HG03108 (cell line): ENCODE measurements at regions not wholly inside any gene's neighbourhood (a gene's known extent, or its start where the extent isn't known, plus 50 kb on each side); places are given as distances from the start of the nearest gene placed in this dataset.

ENCODE experiments used
- ATAC-seq: cut with Tn5 transposase; IDR thresholded peaks from one replicate; pipeline ENCODE4 v1.9.1; 2021; ENCODE audit warnings: moderate library complexity; ENCODE audit not compliant: unreplicated experiment

- ATAC-seq, result no peak
Observed at GRCh38 chr2:19664646-19665045, 237.1 kb downstream of the TTC32 start.

- ATAC-seq, result no peak
Observed at GRCh38 chr2:19659024-19659792, 242.6 kb downstream of the TTC32 start.

GRCh38 chr2:19656011-19656410, 245.8 kb downstream of the TTC32 start:
- ATAC-seq, result no peak

GRCh38 chr2:19654310-19655090, 247.3 kb downstream of the TTC32 start:
- ATAC-seq, result no peak

- no peak for ATAC-seq
Observed at GRCh38 chr2:19653509-19653908, 248.3 kb downstream of the TTC32 start.

- ATAC-seq, result no peak
Observed at GRCh38 chr2:19652811-19653210, 249.0 kb downstream of the TTC32 start.

GRCh38 chr2:19651466-19651865, 250.3 kb downstream of the TTC32 start:
- ATAC-seq, result no peak

GRCh38 chr2:19649785-19650380, 251.9 kb downstream of the TTC32 start:
- ATAC-seq, result no peak

GRCh38 chr2:19649142-19649541, 252.6 kb downstream of the TTC32 start:
- no peak for ATAC-seq

GRCh38 chr2:19648583-19648982, 253.2 kb downstream of the TTC32 start:
- ATAC-seq, result no peak

- ATAC-seq, result no peak
Observed at GRCh38 chr2:19646987-19647386, 254.8 kb downstream of the TTC32 start.

GRCh38 chr2:19644763-19645162, 257.0 kb downstream of the TTC32 start:
- ATAC-seq, result no peak

- ATAC-seq, result no peak
Observed at GRCh38 chr2:19643117-19643518, 258.7 kb downstream of the TTC32 start.

- ATAC-seq, result no peak
Observed at GRCh38 chr2:19642501-19642900, 259.3 kb downstream of the TTC32 start.

- no peak for ATAC-seq
Observed at GRCh38 chr2:19635951-19636510, 265.8 kb downstream of the TTC32 start.

- ATAC-seq, result no peak
Observed at GRCh38 chr2:19632403-19632991, 269.3 kb downstream of the TTC32 start.

GRCh38 chr2:19631871-19632270, 269.9 kb downstream of the TTC32 start:
- ATAC-seq, result no peak

- ATAC-seq, result no peak
Observed at GRCh38 chr2:19630921-19631320, 270.9 kb downstream of the TTC32 start.

GRCh38 chr2:19627359-19627758, 268.9 kb upstream of the OSR1 start:
- ATAC-seq, result no peak

- no peak for ATAC-seq
Observed at GRCh38 chr2:19623488-19623887, 265.1 kb upstream of the OSR1 start.

- no peak for ATAC-seq
Observed at GRCh38 chr2:19617257-19617848, 258.9 kb upstream of the OSR1 start.
